Activated naive CD4-positive, alpha-beta T cell treated with anti-CD3 and anti-CD28 coated beads for 36 hours (primary cell): ENCODE measurements at regions not wholly inside any gene's neighbourhood (a gene's known extent, or its start where the extent isn't known, plus 50 kb on each side); places are given as distances from the start of the nearest gene placed in this dataset.

Experiments used
- CTCF ChIA-PET: fragments of 350-600 bp; sonication (Branson Sonifier 250); formaldehyde crosslinking; loops from one replicate; lab custom pipeline; 2021; ENCODE audit warnings: antibody characterized with exemption; lab: Charles Lee
- DNase-seq: peaks from one replicate; pipeline ENCODE4 v3.0.0-alpha.2; 2020
- H3K27ac Mint-ChIP-seq: one replicate; pipeline ENCODE4 v1.8.0; 2021; ENCODE audit warnings: mild to moderate bottlenecking, mixed read lengths
- H3K27me3 Mint-ChIP-seq: one replicate; pipeline ENCODE4 v1.8.0; 2021; ENCODE audit warnings: low read depth, mixed read lengths
- H3K36me3 Mint-ChIP-seq: one replicate; pipeline ENCODE4 v1.8.0; 2021; ENCODE audit warnings: low read depth, mixed read lengths
- H3K4me1 Mint-ChIP-seq: one replicate; pipeline ENCODE4 v1.8.0; 2021; ENCODE audit warnings: low read depth, mixed read lengths
- H3K4me3 Mint-ChIP-seq: one replicate; pipeline ENCODE4 v1.8.0; 2021; ENCODE audit warnings: mild to moderate bottlenecking, moderate library complexity, mixed read lengths
- H3K9me3 Mint-ChIP-seq: one replicate; pipeline ENCODE4 v1.8.0; 2021; ENCODE audit warnings: mixed read lengths
- intact Hi-C: fragments of 100-400 bp; cut with micrococcal nuclease; formaldehyde crosslinking; loops from one replicate; pipeline ENCODE4 v1.15.1; 2023

- CTCF ChIA-PET = interaction anchor here (1.1 kb wide), 1 partner anchor 60 kb away, joined by 3 read pairs; no protein-coding TSS in a partner anchor
- no peak overlapping the region for H3K27ac Mint-ChIP-seq
- intact Hi-C loops = no loop called here
- no peak overlapping the region for H3K4me3 Mint-ChIP-seq
- no peak for DNase-seq
- no peaks in the 10 kb centered on the region for H3K4me1 Mint-ChIP-seq
- H3K9me3 Mint-ChIP-seq = no peaks in the 10 kb centered on the region
- no peaks in the 10 kb centered on the region for H3K36me3 Mint-ChIP-seq
- peaks cover 4% of the 10 kb centered on the region for H3K27me3 Mint-ChIP-seq
Observed at GRCh38 chr3:161156936-161157335, 51.8 kb upstream of the B3GALNT1 start.

- no peak overlapping the region for H3K4me3 Mint-ChIP-seq
- H3K36me3 Mint-ChIP-seq = no peaks in the 10 kb centered on the region
- H3K9me3 Mint-ChIP-seq = no peaks in the 10 kb centered on the region
- DNase-seq = no peak
- H3K27ac Mint-ChIP-seq = no peak overlapping the region
- H3K27me3 Mint-ChIP-seq = peaks cover 2% of the 10 kb centered on the region
- intact Hi-C loops = no loop called here
- no peaks in the 10 kb centered on the region for H3K4me1 Mint-ChIP-seq
- CTCF ChIA-PET = no interaction called here
Observed at GRCh38 chr3:161161603-161162002, 56.5 kb upstream of the B3GALNT1 start.

- intact Hi-C loops = no loop called here
Observed at GRCh38 chr3:161163297-161163696, 57.8 kb upstream of the NMD3 start.

GRCh38 chr3:161166051-161166450 is 55.1 kb upstream of the NMD3 start:
- no peak overlapping the region for H3K4me3 Mint-ChIP-seq
- no peaks in the 10 kb centered on the region for H3K9me3 Mint-ChIP-seq
- H3K27ac Mint-ChIP-seq = no peak overlapping the region
- intact Hi-C loops = no loop called here
- H3K36me3 Mint-ChIP-seq = no peaks in the 10 kb centered on the region
- CTCF ChIA-PET = no interaction called here
- no peaks in the 10 kb centered on the region for H3K27me3 Mint-ChIP-seq
- DNase-seq = no peak
- H3K4me1 Mint-ChIP-seq = no peaks in the 10 kb centered on the region

More at GRCh38 chr3:161163297-161163696, 57.8 kb upstream of the NMD3 start:
- Mint-ChIP-seq H3K27ac (no peak overlapping the region), H3K9me3 (no peaks in the 10 kb centered on the region), H3K36me3 (no peaks in the 10 kb centered on the region), H3K27me3 (no peaks in the 10 kb centered on the region), H3K4me1 (no peaks in the 10 kb centered on the region), H3K4me3 (no peak overlapping the region)
- CTCF ChIA-PET = no interaction called here
- DNase-seq = no peak

- intact Hi-C loops = no loop called here
- H3K27ac Mint-ChIP-seq = no peak overlapping the region
- no peak overlapping the region for H3K4me3 Mint-ChIP-seq
- CTCF ChIA-PET = no interaction called here
- H3K9me3 Mint-ChIP-seq = peaks cover 5% of the 10 kb centered on the region
- no peaks in the 10 kb centered on the region for H3K4me1 Mint-ChIP-seq
- no peaks in the 10 kb centered on the region for H3K36me3 Mint-ChIP-seq
- no peaks in the 10 kb centered on the region for H3K27me3 Mint-ChIP-seq
- DNase-seq = no peak
Observed at GRCh38 chr3:161171113-161171512, 50.0 kb upstream of the NMD3 start.
